ENCODE measurements at regions not wholly inside any gene's neighbourhood (a gene's known extent, or its start where the extent isn't known, plus 50 kb on each side); places are given as distances from the start of the nearest gene placed in this dataset.
"Not testable (repeated sequence)": the region's sequence is repeated elsewhere in the genome, so short reads cannot be mapped to it uniquely, and the experiment has no call there.

GRCh38 chr1:80341021-80341420 is 1334.5 kb upstream of the ADGRL4 start:
- DNase-seq, result no peak

GRCh38 chr1:80318108-80318507 is 1311.6 kb upstream of the ADGRL4 start:
- no peak for DNase-seq

- DNase-seq, result no peak
Measured at GRCh38 chr1:80310703-80311245, 1304.2 kb upstream of the ADGRL4 start.

GRCh38 chr1:80305466-80305865 is 1298.9 kb upstream of the ADGRL4 start:
- DNase-seq, result no peak

GRCh38 chr1:80293818-80294217 is 1287.3 kb upstream of the ADGRL4 start:
- no peak for DNase-seq

GRCh38 chr1:80288750-80289149 is 1282.2 kb upstream of the ADGRL4 start:
- not testable (repeated sequence) for DNase-seq

GRCh38 chr1:80282536-80282935 is 1276.0 kb upstream of the ADGRL4 start:
- no peak for DNase-seq

- DNase-seq, result no peak
Measured at GRCh38 chr1:80278936-80279335, 1272.4 kb upstream of the ADGRL4 start.

GRCh38 chr1:80274256-80274655 is 1267.7 kb upstream of the ADGRL4 start:
- no peak for DNase-seq

- no peak for DNase-seq
Measured at GRCh38 chr1:80272495-80272894, 1266.0 kb upstream of the ADGRL4 start.

GRCh38 chr1:80258659-80259058 is 1252.1 kb upstream of the ADGRL4 start:
- no peak for DNase-seq

GRCh38 chr1:80251591-80251990 is 1245.1 kb upstream of the ADGRL4 start:
- no peak for DNase-seq

GRCh38 chr1:80251171-80251570 is 1244.6 kb upstream of the ADGRL4 start:
- no peak for DNase-seq

- DNase-seq, result no peak
Measured at GRCh38 chr1:80250573-80251168, 1244.1 kb upstream of the ADGRL4 start.

GRCh38 chr1:80249699-80250098 is 1243.2 kb upstream of the ADGRL4 start:
- no peak for DNase-seq

- no peak for DNase-seq
Measured at GRCh38 chr1:80248886-80249285, 1242.4 kb upstream of the ADGRL4 start.

- DNase-seq, result no peak
Measured at GRCh38 chr1:80245813-80246212, 1239.3 kb upstream of the ADGRL4 start.

GRCh38 chr1:80244372-80244771 is 1237.8 kb upstream of the ADGRL4 start:
- DNase-seq, result no peak

GRCh38 chr1:80241566-80241965 is 1235.0 kb upstream of the ADGRL4 start:
- DNase-seq, result no peak

GRCh38 chr1:80225510-80225909 is 1219.0 kb upstream of the ADGRL4 start:
- no peak for DNase-seq

GRCh38 chr1:80221319-80221718 is 1214.8 kb upstream of the ADGRL4 start:
- DNase-seq, result no peak

GRCh38 chr1:80218112-80218511 is 1211.6 kb upstream of the ADGRL4 start:
- no peak for DNase-seq

- DNase-seq, result peak; percentile 30
Measured at GRCh38 chr1:80217377-80217986, 1211.0 kb upstream of the ADGRL4 start.

GRCh38 chr1:80214888-80215540 is 1208.5 kb upstream of the ADGRL4 start:
- no peak for DNase-seq

Data from femur (tissue), 1 donor.